SK-N-SH (cell line): ENCODE measurements at regions not wholly inside any gene's neighbourhood (a gene's known extent, or its start where the extent isn't known, plus 50 kb on each side); places are given as distances from the start of the nearest gene placed in this dataset.

Experiments used
- CTCF ChIA-PET: fragments of 300-600, 350-600 bp; formaldehyde crosslinking; extraction: SDS; loops from one replicate; lab custom pipeline; 2021; lab: Yijun Ruan, JAX
- POLR2A ChIA-PET: fragments of 350-600 bp; sonication (Branson Sonifier 250); formaldehyde crosslinking; extraction: SDS; loops from one replicate; lab custom pipeline; 2020; ENCODE audit warnings: antibody characterized with exemption, inconsistent platforms; lab: Yijun Ruan, JAX
- DNase-seq: peaks from one replicate; pipeline ENCODE4 v3.0.0; 2012
- H2AFZ ChIP-seq: fragments of 200-600 bp; sonication (generic); 2 replicates; pipeline ENCODE4 v1.8.1; 2016; ENCODE audit warnings: antibody characterized with exemption, mild to moderate bottlenecking, low read depth
- H3F3A ChIP-seq: fragments of 200-600 bp; sonication (generic); replicated peaks from 2 replicates; pipeline ENCODE3; 2016; ENCODE audit warnings: antibody characterized with exemption, mild to moderate bottlenecking; ENCODE audit not compliant: insufficient read depth
- H3K27ac ChIP-seq, 2 experiments: fragments of 200-500 bp in 1 of 2; fragments of 200-600 bp in 1 of 2; sonication (Bioruptor generic) in 1 of 2; sonication (generic), shearing (Covaris generic) in 1 of 2; 2 replicates each; pipeline versions ENCODE4 v1.5.1 to v1.6.1; 2014 to 2016; ENCODE audit warnings: low read depth in 2 of 2, inconsistent platforms in 1 of 2, low read length in 1 of 2, mild to moderate bottlenecking in 1 of 2, mixed read lengths in 1 of 2
- H3K27me3 ChIP-seq: fragments of 200-600 bp; sonication (generic), shearing (Covaris generic); 2 replicates; pipeline ENCODE4 v1.6.1; 2016; ENCODE audit warnings: mixed run types; ENCODE audit not compliant: insufficient read depth
- H3K36me3 ChIP-seq, 2 experiments: fragments of 200-500 bp in 1 of 2; fragments of 200-600 bp in 1 of 2; sonication (Bioruptor generic) in 1 of 2; sonication (generic) in 1 of 2; replicated peaks in 1 of 2; 2 replicates each; pipeline versions ENCODE3 to v1.5.1; 2014 to 2016; ENCODE audit warnings: low read length in 1 of 2, mild to moderate bottlenecking in 1 of 2; ENCODE audit not compliant: insufficient read depth in 2 of 2, control insufficient read depth in 1 of 2
- H3K4me1 ChIP-seq, 2 experiments: fragments of 200-500 bp in 1 of 2; fragments of 200-600 bp in 1 of 2; sonication (Bioruptor generic) in 1 of 2; sonication (generic), shearing (Covaris generic) in 1 of 2; 2 replicates each; pipeline versions ENCODE4 v1.5.1 to v1.6.1; 2014 to 2016; ENCODE audit warnings: low read depth in 1 of 2, low read length in 1 of 2, mixed run types in 1 of 2; ENCODE audit not compliant: insufficient read depth in 2 of 2, control insufficient read depth in 1 of 2
- H3K4me2 ChIP-seq: fragments of 200-600 bp; sonication (generic), shearing (Covaris generic); 2 replicates; pipeline ENCODE4 v1.6.1; 2017; ENCODE audit warnings: mixed run types
- H3K4me3 ChIP-seq, 2 experiments: fragments of 200-500 bp in 1 of 2; fragments of 200-600 bp in 1 of 2; sonication (Bioruptor generic) in 1 of 2; sonication (generic), shearing (Covaris generic) in 1 of 2; 2 replicates each; pipeline versions ENCODE4 v1.5.1 to v1.8.1; 2014 to 2016; ENCODE audit warnings: low read depth in 2 of 2, inconsistent platforms in 1 of 2, low read length in 1 of 2, mild to moderate bottlenecking in 1 of 2, mixed read lengths in 1 of 2, moderate library complexity in 1 of 2
- H3K79me2 ChIP-seq: fragments of 200-600 bp; sonication (generic); 2 replicates; pipeline ENCODE4 v1.8.1; 2017; ENCODE audit warnings: mild to moderate bottlenecking; ENCODE audit not compliant: insufficient read depth
- H3K9ac ChIP-seq: fragments of 200-600 bp; sonication (generic); 2 replicates; pipeline ENCODE4 v1.6.1; 2017; ENCODE audit warnings: mixed run types
- H3K9me2 ChIP-seq: fragments of 200-600 bp; sonication (generic); 2 replicates; pipeline ENCODE4 v1.6.1; 2017; ENCODE audit warnings: mixed run types
- H3K9me3 ChIP-seq: fragments of 200-600 bp; sonication (generic); 2 replicates; pipeline ENCODE4 v1.6.1; 2017; ENCODE audit warnings: mixed run types, mild to moderate bottlenecking, moderate library complexity
- H4K20me1 ChIP-seq: fragments of 200-600 bp; sonication (generic); 2 replicates; pipeline ENCODE4 v1.6.1; 2017; ENCODE audit warnings: mild to moderate bottlenecking, mixed run types; ENCODE audit not compliant: insufficient read depth
- EP300 ChIP-seq, 2 experiments: IDR thresholded peaks; 2 replicates each; pipeline versions ENCODE4 v1.4.0 to v1.6.1; 2012; ENCODE audit warnings: borderline replicate concordance in 1 of 2, low read depth in 1 of 2, low read length in 1 of 2
- FOSL2 ChIP-seq: IDR thresholded peaks from 2 replicates; pipeline ENCODE4 v1.4.0; 2012; ENCODE audit warnings: low read depth, mild to moderate bottlenecking, moderate library complexity, borderline replicate concordance
- FOXJ3 ChIP-seq: sonication (generic); formaldehyde crosslinking; IDR thresholded peaks from 2 replicates; pipeline ENCODE4 v1.5.1; 2020; ENCODE audit warnings: mild to moderate bottlenecking, missing genetic modification reagents
- GABPA ChIP-seq: IDR thresholded peaks from 2 replicates; pipeline ENCODE4 v1.4.0; 2012; ENCODE audit warnings: low read depth, mild to moderate bottlenecking
- GATA2 ChIP-seq: sonication (generic); formaldehyde crosslinking; IDR thresholded peaks from 2 replicates; pipeline ENCODE4 v1.5.0; 2020; ENCODE audit warnings: mild to moderate bottlenecking, missing genetic modification reagents
- MEF2A ChIP-seq: IDR thresholded peaks from 2 replicates; pipeline ENCODE4 v1.4.0; 2012; ENCODE audit warnings: low read depth, borderline replicate concordance
- MXI1 ChIP-seq: IDR thresholded peaks from 2 replicates; pipeline ENCODE4 v1.6.1; 2012; ENCODE audit warnings: mild to moderate bottlenecking, low read depth, low read length, improper control_type of control experiment
- NFIC ChIP-seq: IDR thresholded peaks from 2 replicates; pipeline ENCODE4 v1.4.0; 2012; ENCODE audit warnings: borderline replicate concordance
- POLR2AphosphoS5 ChIP-seq: IDR thresholded peaks from 2 replicates; pipeline ENCODE4 v1.6.1; 2012; ENCODE audit warnings: low read depth, low read length
- RAD21 ChIP-seq: IDR thresholded peaks from 2 replicates; pipeline ENCODE4 v1.6.1; 2012; ENCODE audit warnings: mild to moderate bottlenecking, low read length
- RCOR1 ChIP-seq: fragments of 150-350 bp; IDR thresholded peaks from 2 replicates; pipeline ENCODE4 v1.6.1; 2017; ENCODE audit warnings: antibody characterized with exemption, low read length
- RFX5 ChIP-seq: IDR thresholded peaks from 2 replicates; pipeline ENCODE4 v1.6.1; 2012; ENCODE audit warnings: mild to moderate bottlenecking, improper control_type of control experiment, low read length
- SMC3 ChIP-seq: IDR thresholded peaks from 2 replicates; pipeline ENCODE4 v1.6.1; 2012; ENCODE audit warnings: low read depth, low read length, improper control_type of control experiment
- TAF1 ChIP-seq: IDR thresholded peaks from 2 replicates; pipeline ENCODE4 v1.6.1; 2012; ENCODE audit warnings: low read depth, mild to moderate bottlenecking, low read length, moderate library complexity, borderline replicate concordance
- TCF12 ChIP-seq: IDR thresholded peaks from 2 replicates; pipeline ENCODE4 v1.4.0; 2012
- YY1 ChIP-seq: IDR thresholded peaks from 2 replicates; pipeline ENCODE4 v1.4.0; 2012; ENCODE audit warnings: low read depth, mild to moderate bottlenecking
- WGBS: methylation state at CpG from one replicate; pipeline ENCODE4 v1.1.6; 2017; ENCODE audit warnings: low lambda C conversion rate; 5-methylcytosine and 5-hydroxymethylcytosine counted together
- TF ChIP-seq, protein P1 (sequence below): fragments of 200-600 bp; sonication (generic); IDR thresholded peaks from 2 replicates; pipeline ENCODE4 v1.6.1; 2017; ENCODE audit warnings: antibody characterized with exemption, mild to moderate bottlenecking, moderate library complexity
- TF ChIP-seq, protein P2 (sequence below): IDR thresholded peaks from 2 replicates; pipeline ENCODE4 v1.4.0; 2012; ENCODE audit warnings: low read depth
- TF ChIP-seq, protein P3 (sequence below): IDR thresholded peaks from 2 replicates; pipeline ENCODE4 v1.6.1; 2012; ENCODE audit warnings: mild to moderate bottlenecking, low read depth, low read length, moderate library complexity
- TF ChIP-seq, protein P4 (sequence below): IDR thresholded peaks from 2 replicates; pipeline ENCODE4 v1.4.0; 2012; ENCODE audit warnings: low read depth, borderline replicate concordance

DNA sequence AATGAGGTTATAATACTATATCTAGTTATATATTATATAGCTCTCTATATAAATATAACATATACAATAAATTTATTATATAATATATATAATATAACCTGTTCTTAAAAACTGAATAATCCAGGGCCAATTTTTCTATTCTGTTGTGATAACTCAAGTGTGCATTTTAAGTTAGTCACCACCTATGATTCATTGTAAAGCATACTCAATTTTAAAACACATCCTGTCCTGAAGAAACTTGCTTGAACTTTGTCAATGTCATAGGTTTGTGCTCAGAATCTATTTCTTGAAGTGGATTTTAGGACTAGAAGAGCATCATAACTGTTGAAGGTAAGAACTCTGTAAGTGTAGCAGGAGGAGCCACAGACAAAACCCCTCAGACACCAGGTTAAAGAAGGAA, 1209.8 kb downstream of the REEP3 start (continued):
- TF ChIP-seq RCOR1 (no peak), RFX5 (no peak), GATA2 (CRISPR knock-in tag) (no peak), EP300 (IDR thresholded peaks at IDR 0.05; ENCODE audit: borderline replicate concordance in 1 of 2, low read depth in 1 of 2, low read length in 1 of 2) (no peak), FOSL2 (no peak), FOXJ3 (CRISPR knock-in tag) (no peak)

DNA sequence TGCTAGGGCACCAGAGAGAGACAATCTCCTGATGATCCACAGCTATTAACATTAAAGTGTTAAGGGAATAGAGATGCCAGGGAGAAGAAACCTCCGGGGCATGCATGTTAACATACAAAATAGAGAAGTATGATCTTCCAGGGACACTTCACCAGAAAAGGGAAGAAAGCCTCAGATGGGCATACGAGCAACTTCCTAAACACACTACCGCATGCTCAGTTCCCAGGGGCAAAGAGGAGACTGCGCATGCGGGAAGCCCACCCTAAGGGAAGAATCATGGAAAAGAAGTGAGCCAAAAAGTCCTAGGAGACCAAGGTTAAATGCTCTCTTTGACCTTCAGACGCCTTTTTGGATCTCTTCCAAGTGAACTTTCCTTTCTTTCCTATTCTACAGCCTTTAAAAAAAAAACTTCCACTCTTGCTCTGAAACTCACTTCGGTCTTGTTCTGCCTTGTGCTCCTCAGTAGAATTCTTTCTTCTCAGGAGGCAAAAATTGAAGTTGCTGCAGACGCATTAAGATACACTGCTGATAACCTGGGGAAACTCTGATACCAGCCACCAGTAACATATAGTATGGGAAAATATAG, 1211.3 kb downstream of the REEP3 start:
- no peak overlapping the region for H3K9ac ChIP-seq
- no peak overlapping the region for H3K27ac ChIP-seq
- no peak overlapping the region for H3K4me2 ChIP-seq
- no peaks in the 10 kb centered on the region for H3K36me3 ChIP-seq
- TF ChIP-seq NFIC (no peak), YY1 (no peak), SMC3 (no peak), GATA2 (CRISPR knock-in tag) (no peak), MXI1 (no peak), FOSL2 (no peak), GABPA (no peak), FOXJ3 (CRISPR knock-in tag) (no peak), MEF2A (no peak), RAD21 (no peak), POLR2AphosphoS5 (no peak), TCF12 (no peak), TAF1 (no peak), EP300 (IDR thresholded peaks at IDR 0.05; ENCODE audit: borderline replicate concordance in 1 of 2, low read depth in 1 of 2, low read length in 1 of 2) (no peak), RFX5 (no peak)
- TF ChIP-seq, protein P1, sequence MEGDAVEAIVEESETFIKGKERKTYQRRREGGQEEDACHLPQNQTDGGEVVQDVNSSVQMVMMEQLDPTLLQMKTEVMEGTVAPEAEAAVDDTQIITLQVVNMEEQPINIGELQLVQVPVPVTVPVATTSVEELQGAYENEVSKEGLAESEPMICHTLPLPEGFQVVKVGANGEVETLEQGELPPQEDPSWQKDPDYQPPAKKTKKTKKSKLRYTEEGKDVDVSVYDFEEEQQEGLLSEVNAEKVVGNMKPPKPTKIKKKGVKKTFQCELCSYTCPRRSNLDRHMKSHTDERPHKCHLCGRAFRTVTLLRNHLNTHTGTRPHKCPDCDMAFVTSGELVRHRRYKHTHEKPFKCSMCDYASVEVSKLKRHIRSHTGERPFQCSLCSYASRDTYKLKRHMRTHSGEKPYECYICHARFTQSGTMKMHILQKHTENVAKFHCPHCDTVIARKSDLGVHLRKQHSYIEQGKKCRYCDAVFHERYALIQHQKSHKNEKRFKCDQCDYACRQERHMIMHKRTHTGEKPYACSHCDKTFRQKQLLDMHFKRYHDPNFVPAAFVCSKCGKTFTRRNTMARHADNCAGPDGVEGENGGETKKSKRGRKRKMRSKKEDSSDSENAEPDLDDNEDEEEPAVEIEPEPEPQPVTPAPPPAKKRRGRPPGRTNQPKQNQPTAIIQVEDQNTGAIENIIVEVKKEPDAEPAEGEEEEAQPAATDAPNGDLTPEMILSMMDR, result no peak
- TF ChIP-seq, protein P2, sequence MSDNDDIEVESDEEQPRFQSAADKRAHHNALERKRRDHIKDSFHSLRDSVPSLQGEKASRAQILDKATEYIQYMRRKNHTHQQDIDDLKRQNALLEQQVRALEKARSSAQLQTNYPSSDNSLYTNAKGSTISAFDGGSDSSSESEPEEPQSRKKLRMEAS, result no peak
- TF ChIP-seq, protein P3, sequence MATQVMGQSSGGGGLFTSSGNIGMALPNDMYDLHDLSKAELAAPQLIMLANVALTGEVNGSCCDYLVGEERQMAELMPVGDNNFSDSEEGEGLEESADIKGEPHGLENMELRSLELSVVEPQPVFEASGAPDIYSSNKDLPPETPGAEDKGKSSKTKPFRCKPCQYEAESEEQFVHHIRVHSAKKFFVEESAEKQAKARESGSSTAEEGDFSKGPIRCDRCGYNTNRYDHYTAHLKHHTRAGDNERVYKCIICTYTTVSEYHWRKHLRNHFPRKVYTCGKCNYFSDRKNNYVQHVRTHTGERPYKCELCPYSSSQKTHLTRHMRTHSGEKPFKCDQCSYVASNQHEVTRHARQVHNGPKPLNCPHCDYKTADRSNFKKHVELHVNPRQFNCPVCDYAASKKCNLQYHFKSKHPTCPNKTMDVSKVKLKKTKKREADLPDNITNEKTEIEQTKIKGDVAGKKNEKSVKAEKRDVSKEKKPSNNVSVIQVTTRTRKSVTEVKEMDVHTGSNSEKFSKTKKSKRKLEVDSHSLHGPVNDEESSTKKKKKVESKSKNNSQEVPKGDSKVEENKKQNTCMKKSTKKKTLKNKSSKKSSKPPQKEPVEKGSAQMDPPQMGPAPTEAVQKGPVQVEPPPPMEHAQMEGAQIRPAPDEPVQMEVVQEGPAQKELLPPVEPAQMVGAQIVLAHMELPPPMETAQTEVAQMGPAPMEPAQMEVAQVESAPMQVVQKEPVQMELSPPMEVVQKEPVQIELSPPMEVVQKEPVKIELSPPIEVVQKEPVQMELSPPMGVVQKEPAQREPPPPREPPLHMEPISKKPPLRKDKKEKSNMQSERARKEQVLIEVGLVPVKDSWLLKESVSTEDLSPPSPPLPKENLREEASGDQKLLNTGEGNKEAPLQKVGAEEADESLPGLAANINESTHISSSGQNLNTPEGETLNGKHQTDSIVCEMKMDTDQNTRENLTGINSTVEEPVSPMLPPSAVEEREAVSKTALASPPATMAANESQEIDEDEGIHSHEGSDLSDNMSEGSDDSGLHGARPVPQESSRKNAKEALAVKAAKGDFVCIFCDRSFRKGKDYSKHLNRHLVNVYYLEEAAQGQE, result no peak
- TF ChIP-seq, protein P4, sequence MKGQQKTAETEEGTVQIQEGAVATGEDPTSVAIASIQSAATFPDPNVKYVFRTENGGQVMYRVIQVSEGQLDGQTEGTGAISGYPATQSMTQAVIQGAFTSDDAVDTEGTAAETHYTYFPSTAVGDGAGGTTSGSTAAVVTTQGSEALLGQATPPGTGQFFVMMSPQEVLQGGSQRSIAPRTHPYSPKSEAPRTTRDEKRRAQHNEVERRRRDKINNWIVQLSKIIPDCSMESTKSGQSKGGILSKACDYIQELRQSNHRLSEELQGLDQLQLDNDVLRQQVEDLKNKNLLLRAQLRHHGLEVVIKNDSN, result no peak
- no peaks in the 10 kb centered on the region for H3F3A ChIP-seq
- H3K4me1 ChIP-seq, result no peaks in the 10 kb centered on the region
- H3K79me2 ChIP-seq, result no peaks in the 10 kb centered on the region
- 65% methylated on average over 8 of the region's 8 CpGs for WGBS
- no peaks in the 10 kb centered on the region for H3K9me3 ChIP-seq
- no peaks in the 10 kb centered on the region for H3K27me3 ChIP-seq
- H3K9me2 ChIP-seq, result no peaks in the 10 kb centered on the region
- no peaks in the 10 kb centered on the region for H4K20me1 ChIP-seq
- no peak for DNase-seq
- no peak overlapping the region for H3K4me3 ChIP-seq
- POLR2A ChIA-PET, result no interaction called here
- no peak overlapping the region for H2AFZ ChIP-seq
- CTCF ChIA-PET, result interaction anchor here (0.8 to 1.5 kb wide), 3 partner anchors 16 to 204 kb away, joined by 3 read pairs; no protein-coding TSS in a partner anchor
